GM21381 (cell line): ENCODE measurements at regions not wholly inside any gene's neighbourhood (a gene's known extent, or its start where the extent isn't known, plus 50 kb on each side); places are given as distances from the start of the nearest gene placed in this dataset.
"Not testable (repeated sequence)": the region's sequence is repeated elsewhere in the genome, so short reads cannot be mapped to it uniquely, and the experiment has no call there.

Experiments
- ATAC-seq: cut with Tn5 transposase; IDR thresholded peaks from one replicate; pipeline ENCODE4 v1.9.1; 2021; ENCODE audit warnings: mild to moderate bottlenecking, moderate library complexity; ENCODE audit not compliant: unreplicated experiment

DNA sequence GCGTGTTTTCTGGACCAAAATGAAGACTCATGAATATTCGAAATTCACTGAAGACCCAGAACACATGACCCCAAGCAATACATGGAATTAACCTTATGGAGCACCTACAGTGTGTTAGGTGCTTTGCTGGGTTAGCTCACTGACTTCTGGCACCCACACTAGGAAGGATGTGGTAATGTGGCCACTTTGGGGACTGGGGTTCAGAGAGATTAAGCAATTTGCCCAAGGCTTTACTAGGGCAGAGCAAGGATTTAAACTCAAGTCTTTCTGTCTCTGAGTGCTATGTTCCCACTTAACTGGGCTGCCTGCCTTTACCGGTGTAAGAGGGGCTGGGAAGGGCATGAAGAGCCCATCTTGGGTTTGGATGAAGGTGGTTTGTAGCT is 162.0 kb upstream of the ATP6AP2 start:
- ATAC-seq, result no peak

DNA sequence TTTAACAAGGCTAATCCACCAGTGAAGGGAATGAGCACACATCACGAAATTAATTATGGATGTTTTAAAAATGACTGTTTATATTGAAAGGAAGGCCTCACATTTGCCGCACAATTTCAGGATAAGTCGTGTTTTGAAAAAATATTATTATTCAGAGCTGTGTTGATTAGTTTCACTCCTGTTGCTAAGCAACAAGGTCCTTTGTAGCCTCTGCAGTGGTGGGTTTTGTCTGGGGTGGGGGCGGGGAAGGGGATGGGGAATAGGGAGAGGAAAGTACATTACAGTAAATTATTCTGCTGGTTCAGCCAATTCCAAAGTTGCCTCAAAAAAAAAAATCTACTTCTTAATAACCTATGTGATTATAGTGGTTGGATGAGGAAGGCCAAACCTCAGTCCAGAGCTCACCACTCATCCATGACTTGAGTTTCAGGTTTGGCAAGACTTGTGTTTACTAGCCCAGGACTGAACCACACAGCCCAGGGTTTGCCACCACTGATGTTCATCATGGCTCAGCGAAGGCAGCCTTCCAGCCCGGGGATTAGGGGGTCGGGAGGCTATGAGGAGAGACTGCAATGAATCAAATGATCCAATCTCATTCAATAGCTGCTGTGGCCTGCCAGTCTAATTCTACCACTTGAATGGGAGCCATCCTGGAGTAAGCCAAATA is 162.5 kb upstream of the ATP6AP2 start:
- ATAC-seq, result no peak

DNA sequence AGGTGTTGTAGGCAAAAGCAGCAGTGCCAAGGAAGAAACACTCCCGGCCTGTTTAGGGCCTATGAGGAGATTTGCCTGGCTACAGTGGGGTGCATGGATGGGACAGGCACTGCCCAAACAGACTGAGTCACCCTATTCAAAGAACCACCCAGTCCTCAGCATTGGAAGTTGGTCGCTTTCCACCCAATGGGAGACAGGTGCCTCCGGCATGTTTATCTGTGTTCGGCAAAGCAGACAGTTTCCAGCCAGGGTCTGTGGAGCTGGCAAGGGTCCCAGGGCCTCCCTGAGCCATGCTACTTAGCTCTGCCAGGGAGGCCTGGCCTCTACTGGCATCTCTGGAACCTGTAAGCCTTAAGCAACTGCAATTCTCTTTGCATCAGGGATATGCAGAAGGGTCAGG is 165.1 kb upstream of the ATP6AP2 start:
- ATAC-seq, result no peak

DNA sequence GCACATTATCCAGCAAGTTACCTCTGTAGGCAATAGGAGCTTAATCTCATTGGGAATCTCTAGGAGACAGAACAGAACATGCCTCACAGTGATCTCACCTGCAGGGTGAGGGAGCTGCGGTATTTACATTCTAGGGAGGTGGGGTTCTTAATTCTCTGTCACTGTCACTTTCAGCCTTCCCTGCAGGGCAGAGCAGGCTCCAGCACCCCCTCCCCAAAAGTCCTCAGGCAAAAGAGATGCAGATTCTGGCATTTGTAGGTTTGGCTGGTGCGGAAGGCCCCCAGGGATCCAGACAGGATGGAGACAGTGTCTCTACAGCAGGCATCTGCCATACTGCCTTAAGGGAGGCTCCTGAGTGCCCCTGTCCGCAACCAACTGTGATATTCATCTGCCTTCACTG is 166.4 kb upstream of the ATP6AP2 start:
- ATAC-seq, result no peak

DNA sequence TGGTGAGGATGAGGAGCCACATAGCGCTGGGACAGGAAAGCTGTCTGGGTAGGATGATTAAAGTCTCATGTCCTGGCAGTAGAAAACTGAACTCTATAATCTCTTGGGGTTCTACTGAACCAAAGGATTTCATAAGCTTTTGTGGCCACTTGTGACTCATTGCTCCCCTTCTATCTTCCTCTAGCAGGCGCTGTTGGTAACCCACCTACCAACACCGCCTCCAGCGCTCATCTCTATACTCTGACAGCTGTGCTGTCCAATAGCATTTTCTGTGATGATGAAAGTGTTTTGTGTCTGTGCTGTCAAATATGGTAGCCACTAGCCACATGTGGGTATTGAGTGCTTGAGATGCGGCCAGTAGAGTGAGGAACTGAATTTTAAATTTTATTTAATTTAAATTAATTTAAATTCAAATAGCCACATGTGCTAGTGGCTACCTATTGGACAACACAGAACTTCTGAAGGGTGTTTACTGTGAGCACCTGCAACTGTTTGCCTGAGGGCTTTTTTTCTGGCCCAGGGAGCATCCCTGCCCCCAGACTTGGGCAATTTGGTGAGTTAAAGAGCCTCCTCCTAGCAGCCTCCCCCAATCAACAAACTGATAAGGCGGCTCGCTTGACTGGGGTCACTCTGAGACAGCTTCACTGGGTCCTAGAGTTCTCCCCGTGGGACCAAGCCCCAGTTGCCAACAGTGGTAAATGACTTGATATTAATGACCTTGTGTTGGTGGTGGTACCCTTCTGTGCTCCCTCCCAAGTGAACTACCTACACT is 169.2 kb upstream of the ATP6AP2 start:
- no peak for ATAC-seq

DNA sequence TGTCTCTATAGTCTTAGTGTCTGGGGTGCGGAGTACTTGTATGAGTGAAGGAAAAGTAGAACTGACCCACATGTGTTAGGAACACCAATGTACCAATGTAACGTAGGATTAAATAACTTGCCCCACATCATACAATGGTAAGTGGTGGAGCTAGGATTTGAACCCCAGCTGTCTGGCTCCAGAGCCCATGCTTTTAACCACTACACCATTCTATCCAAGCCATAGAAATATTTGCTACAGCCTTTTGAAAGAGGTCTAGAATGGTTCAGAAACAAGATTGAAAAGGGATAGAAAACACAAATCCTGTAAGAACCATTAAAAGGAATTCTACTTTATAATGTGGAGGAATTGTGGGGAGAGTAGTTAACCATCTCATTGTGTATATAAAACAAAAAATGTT is 169.9 kb upstream of the ATP6AP2 start:
- ATAC-seq, result no peak

DNA sequence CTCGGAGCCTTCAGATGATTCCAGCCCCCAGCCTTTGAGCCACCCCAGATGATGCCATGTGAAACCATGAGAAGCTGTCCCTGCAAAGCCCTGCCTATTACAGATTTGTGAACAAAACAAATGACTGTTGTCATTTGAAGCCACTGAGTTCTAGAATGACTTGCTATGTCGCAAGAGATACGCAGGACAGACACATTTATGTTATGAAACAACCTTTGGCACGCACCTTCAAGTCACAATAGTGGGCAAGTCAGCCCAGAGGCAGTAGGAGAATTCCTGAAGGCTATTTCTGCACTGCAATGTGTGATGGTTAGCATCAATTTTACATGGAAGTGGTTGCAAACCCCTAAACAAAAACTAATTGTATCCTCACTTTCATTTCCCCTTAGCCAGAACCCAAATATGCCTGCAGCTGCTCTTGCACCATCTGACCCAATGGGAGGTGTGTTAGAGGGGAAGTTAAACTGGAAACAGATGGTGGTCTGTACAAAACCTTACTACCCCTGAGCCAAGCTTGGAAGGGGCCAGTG is 174.4 kb upstream of the ATP6AP2 start:
- peak; percentile 45 for ATAC-seq

DNA sequence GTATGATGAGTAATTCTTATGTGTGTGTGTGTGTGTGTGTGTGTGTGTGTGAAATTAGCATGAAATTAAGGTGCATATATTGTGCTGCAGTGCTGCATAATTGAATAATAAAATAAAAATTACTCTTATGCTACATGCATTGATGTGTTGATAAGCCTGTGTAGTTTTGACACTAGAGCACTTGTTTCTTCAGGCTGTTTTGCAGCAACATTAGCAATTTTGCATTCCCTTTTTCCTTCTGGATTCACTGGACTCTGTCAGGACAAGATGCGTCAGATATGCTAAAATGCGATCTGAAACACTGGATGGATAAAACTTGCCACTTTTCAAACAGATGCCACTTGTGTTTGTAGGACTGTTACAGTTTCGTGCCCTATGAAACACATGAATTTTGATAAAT is 175.4 kb upstream of the ATP6AP2 start:
- no peak for ATAC-seq

DNA sequence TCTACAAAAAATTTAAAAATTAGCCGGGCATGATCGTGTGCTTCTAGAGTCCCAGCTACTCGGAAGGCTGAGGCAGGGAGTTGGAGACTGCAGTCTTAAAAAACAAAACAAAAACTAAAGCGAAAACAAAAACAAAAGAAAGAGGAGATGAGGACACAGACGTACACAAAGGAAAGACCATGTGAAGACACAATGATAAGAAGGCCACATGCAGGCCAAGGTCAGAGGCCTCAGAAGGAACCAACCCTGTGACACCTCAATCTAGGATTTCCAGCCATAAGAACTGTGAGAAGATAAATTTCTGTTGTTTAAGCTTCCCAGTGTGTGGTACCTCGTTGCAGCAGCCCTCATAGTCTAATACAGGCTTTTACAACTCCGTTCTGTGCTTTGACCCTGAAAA is 177.0 kb upstream of the ATP6AP2 start:
- no peak for ATAC-seq

DNA sequence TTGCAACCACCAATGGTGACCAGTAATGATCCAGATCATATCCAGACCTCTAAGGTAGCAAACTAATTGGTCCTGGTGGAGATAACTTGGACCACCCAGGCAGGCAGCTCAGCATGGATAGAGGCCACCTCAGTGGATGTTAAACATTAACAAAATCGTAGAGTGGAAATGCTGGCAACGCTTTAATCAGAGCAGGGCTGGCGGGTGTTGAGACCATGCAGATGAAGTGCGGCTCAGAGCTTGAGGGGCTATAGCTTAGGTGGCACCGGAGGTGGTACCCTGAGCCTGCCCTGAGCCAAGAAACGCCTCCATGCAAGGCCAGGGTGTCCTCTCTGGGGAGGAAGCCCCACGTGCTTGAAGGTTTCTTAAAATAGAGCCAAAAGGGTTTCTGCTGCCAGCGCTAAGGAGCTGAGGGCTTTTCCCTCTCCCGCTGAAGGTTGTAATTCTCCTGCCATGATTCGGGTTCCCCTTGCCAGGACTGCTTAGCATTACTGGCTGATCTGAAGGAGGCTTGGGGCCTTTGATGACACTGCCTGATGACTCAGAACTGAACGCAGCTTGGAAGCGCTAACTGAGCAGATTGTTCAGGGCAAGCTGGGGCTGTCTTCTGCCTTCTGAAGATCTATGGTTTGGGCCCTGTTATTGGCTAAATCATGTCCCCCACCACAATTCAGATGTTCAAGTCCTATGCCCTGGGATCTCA is 177.8 kb upstream of the ATP6AP2 start:
- ATAC-seq, result no peak

DNA sequence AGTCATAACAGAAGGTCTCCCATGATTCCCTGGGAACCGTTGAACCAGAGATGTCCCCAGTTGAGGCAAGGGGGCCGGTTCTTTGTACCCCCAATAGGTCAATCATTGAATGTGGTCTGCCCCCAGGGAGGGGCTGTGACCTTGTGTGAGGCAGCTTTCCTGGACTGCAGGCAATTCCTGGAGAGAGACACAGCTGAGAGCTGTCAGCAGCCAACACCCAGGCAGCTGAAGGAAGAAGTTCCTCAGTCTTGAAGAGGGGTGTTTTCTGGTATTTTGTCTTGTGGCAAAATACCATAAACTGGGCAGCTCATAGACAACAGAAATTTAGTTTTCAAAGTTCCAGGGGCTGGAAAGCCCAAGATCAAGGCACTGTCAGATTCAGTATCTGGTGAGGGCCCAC is 185.7 kb upstream of the ATP6AP2 start:
- ATAC-seq, result no peak

DNA sequence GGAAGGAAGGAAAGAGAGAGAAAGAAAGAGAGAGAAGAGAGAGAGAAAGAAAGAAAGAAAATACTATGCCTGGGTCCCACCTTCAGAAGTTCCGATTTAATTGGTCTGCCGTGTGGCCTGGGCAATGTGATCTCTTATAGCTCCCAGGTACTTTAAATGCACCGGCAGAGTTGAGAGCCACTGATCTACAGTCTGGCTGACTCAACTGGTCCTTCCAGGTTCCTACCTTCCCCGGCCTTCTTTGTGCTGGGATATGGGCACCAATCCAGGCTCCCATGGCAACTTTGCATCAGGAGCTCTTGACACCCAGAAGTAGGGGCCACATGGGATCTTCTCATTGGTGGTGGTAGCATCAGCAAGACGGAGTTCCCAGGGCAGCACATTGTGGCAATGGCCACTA is 186.5 kb upstream of the ATP6AP2 start:
- no peak for ATAC-seq

DNA sequence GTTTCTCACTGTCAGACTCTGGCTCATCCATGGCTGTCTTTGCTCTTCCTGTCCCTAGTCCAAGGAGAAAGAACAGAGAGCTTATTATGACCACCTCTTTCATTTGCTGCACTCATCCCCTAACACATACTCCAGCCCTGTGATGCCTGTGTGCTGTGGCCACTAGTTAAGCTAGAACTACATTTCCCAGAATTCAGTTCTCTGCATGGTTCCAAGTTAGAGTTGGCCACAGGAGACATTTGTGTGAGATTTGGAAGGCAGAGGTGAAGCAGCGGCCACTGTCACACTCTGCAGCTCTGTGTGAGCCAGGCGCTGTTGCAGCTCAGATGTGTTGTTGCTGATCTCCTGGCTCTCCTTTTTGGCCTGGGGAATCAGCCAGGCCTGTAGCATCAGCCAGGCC is 188.2 kb upstream of the ATP6AP2 start:
- ATAC-seq, result no peak

DNA sequence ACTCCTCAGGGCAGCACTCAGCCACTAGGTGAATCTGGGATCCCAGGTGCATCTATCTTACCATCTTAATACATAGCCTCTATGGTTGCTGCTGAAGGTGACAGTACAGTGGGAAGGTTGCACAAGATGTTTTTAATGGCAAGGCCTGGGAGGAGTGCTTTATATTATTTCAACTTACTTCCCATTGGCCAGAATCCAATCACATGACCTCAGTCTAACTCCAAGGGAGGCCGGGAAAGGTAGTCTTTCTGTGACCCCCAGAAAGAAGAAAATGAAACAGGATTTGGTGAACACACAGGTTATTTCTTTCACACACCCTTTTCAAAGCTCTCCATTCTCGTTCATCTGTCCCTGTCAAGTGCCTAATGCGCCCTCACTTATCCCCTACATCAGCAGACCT is 189.1 kb upstream of the ATP6AP2 start:
- no peak for ATAC-seq

DNA sequence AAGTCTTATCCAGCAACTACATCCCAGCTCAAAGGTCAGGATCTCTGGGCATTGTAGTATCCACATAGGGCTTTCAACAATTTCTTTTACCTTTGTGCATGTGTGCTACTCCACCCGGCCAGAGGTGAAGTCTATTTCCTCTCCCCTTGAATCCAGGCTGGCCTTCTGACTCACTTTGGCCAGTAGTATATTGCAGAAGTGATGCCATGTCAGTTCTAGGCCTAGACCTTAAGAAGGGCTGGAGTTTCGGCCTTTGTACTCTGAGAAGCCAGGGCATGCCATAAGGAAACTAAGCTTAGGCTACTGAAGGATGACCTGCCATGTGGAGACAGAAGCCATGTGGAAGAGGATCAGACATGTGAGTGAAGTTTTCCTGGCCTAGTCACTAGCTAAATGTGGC is 191.2 kb upstream of the ATP6AP2 start:
- ATAC-seq, result no peak

DNA sequence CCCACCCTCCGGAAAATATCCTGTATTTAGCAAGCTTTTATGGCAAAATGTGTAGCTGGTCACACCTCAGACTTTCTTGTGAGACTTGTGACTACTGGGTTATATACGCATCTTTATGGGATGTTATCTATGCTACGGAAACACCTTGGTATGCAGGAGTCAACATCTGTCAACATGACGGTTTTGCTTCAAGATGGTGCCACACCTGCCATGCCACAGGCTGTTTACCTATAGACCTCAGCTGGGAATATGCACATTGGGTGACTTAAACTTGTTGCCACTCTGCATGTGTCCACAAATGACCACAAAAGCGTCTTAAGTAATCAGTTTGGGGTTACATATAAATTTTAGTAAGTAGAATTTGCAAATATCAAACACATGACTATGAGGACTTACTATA is 192.3 kb upstream of the ATP6AP2 start:
- no peak for ATAC-seq

DNA sequence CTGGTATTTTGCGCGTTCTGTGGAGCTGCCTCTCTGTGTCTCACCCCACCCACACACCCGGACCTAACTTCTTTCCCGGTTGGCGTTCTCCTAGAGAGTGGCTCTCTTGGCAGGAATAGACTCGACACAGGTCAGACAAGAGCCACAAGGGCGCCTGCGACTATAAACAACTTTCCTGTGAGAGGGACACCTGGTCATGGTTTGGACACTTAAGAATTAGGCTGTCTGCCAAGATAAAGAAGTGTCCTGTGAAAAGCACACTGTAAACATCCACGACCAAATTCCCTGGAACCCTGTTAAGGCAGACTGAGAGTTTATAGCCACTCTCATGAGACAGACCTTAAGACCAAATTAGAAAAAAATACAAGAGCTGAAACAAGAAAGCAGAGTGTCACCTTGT is 192.9 kb upstream of the ATP6AP2 start:
- ATAC-seq, result not testable (repeated sequence)

DNA sequence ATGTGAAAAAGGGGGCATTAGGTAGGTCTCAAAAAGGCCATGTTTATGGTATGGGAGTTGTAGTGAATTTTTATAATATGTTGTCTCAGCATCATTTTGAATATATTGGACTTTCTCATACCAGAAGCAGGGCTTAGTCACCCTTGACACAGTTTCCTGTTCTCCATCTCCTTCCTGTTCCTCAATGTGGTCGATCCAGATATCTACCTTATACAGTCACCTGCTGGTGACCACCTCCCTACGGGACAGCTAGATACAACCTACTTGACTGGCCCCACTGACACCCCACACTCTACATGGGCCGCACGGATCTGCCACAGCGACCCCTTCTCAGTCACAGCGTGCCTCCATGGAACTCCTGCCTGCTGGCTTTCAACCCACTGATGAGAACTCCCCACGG is 193.5 kb upstream of the ATP6AP2 start:
- not testable (repeated sequence) for ATAC-seq

DNA sequence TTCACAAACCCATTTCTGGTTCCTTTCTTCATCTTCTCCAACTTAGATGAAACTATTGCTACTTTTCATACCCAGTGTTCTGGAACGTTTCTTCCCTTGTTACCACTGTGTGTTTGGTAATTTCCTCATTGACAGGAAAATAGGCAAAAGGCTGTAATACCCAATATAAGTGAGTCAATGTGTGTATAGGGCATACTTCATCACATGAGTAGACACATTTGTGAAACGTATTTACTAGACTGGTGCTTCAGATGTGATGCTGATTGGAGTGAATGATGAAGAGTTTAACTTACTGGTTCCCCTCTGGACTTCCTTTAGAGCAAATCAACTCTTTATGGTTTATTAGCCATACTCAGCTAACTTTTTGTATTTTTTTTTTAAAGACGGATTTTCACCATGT is 195.1 kb upstream of the ATP6AP2 start:
- no peak for ATAC-seq

DNA sequence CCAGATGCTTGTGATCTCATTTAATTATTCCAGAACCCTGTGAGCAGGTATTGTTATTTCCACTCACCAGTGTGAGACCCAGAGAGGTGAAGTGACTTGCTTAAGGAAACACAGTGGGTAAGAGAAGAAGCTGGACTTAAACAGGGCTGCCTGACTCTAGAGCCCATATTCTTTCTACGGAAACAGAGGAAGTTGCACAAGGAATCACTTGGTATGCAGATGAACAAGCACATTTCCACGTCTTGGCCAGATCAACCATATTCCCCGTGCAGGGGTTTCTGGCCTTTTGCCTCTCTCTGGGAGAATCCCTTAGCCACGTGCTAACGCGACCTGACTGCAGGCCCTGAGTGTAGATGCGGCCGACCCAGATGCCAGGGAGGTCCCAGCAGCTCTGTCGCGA is 195.5 kb upstream of the ATP6AP2 start:
- ATAC-seq, result no peak

DNA sequence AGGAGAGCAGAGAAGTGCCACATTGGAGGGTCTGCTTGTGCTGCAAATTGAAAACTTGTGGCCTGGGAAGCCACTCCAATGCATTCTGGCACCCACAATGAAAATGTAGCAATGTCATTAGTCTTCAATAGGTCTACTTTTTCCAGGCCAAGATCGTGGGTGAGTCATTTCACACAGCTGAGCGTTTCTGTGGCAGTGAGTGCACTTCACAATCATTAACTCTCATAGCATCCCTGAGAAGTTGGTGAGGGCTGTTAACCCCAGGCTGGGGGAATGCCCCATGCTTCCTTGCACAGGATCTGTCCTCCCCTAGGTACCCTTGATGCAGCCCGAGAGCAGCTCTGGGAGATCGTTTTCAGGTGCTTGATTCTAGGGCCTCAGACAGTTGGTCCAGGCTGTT is 196.8 kb upstream of the ATP6AP2 start:
- ATAC-seq, result no peak

DNA sequence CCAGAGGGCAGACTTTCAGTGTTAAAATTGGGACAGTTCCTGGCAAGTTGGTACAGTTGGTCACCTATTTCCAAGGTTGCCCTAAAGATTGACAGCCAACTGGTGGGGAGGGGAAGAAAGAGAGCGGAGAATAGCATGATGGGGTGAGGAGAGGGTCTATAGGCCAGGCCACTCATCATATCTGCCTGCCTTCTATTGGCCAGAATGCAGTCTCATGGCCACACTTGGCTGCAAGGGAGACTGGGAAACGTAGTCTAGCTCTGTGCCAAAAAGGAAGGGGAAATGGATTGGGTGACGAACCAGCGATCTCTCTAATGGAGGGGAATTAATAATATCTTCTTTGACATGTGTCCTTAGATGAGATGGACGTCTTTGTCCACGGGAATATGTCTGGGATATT is 197.4 kb upstream of the ATP6AP2 start:
- no peak for ATAC-seq
